ENCODE measurements at regions not wholly inside any gene's neighbourhood (a gene's known extent, or its start where the extent isn't known, plus 50 kb on each side); places are given as distances from the start of the nearest gene placed in this dataset.

DNA sequence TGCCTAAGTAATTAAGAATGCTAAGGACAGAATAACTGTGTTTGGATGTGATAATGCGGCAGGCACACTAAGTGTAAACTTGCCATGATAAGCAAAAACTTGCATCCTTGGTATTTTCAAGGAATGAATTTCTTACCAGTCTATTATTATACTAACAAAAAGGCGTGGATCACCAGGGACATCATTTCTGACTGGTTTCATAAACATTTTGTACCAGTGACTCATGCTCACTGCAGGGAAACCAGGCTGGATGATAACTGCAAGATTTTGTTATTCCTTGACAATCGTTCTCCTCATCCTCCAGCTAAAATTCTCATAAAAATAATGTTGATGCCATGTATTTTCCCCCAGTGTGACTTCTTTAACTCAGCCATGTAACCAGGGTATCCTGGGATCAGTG is 289.5 kb downstream of the CDCA7 start:
- Histone ChIP-seq H3K4me1 (ENCODE audit: control insufficient read depth, insufficient read depth, low read length, poor library complexity, severe bottlenecking) (no peaks in the 10 kb centered on the region), H3K9me3 (ENCODE audit: control insufficient read depth, low read length) (no peaks in the 10 kb centered on the region), H3K36me3 (ENCODE audit: control insufficient read depth, insufficient read depth, low read length) (no peaks in the 10 kb centered on the region), H3K27ac (ENCODE audit: low read depth, low read length, severe bottlenecking) (no peak overlapping the region), H3K4me3 (ENCODE audit: extremely low read depth, insufficient read depth, low read length, poor library complexity, severe bottlenecking) (no peak overlapping the region)
- 74 to 80% methylated on average over 2 of the region's 3 CpGs for WGBS, 2 experiments (ENCODE audit: insufficient coverage in 2 of 2)

GRCh38 chr2:173647681-173648311 is 293.1 kb downstream of the CDCA7 start:
- no peaks in the 10 kb centered on the region for H3K36me3 ChIP-seq (ENCODE audit: control insufficient read depth, insufficient read depth, low read length)
- H3K27ac ChIP-seq (ENCODE audit: low read depth, low read length, severe bottlenecking), result peak overlapping the region; percentile 17
- WGBS, 2 experiments (ENCODE audit: insufficient coverage in 2 of 2), result 77 to 85% methylated on average over 2 to 7 of the region's 8 CpGs
- no peak overlapping the region for H3K4me3 ChIP-seq (ENCODE audit: extremely low read depth, insufficient read depth, low read length, poor library complexity, severe bottlenecking)
- peaks cover under 1% of the 10 kb centered on the region for H3K4me1 ChIP-seq (ENCODE audit: control insufficient read depth, insufficient read depth, low read length, poor library complexity, severe bottlenecking)
- H3K9me3 ChIP-seq (ENCODE audit: control insufficient read depth, low read length), result peaks cover 9% of the 10 kb centered on the region

GRCh38 chr2:173648816-173649215 is 294.1 kb downstream of the CDCA7 start:
- WGBS, 2 experiments (ENCODE audit: insufficient coverage in 2 of 2), result 100% methylated on average over 1 of the region's 2 CpGs
- H3K4me3 ChIP-seq (ENCODE audit: extremely low read depth, insufficient read depth, low read length, poor library complexity, severe bottlenecking), result no peak overlapping the region
- H3K4me1 ChIP-seq (ENCODE audit: control insufficient read depth, insufficient read depth, low read length, poor library complexity, severe bottlenecking), result peaks cover 8% of the 10 kb centered on the region
- H3K27ac ChIP-seq (ENCODE audit: low read depth, low read length, severe bottlenecking), result no peak overlapping the region
- H3K9me3 ChIP-seq (ENCODE audit: control insufficient read depth, low read length), result peaks cover 9% of the 10 kb centered on the region
- no peaks in the 10 kb centered on the region for H3K36me3 ChIP-seq (ENCODE audit: control insufficient read depth, insufficient read depth, low read length)

GRCh38 chr2:173649527-173650219 is 295.0 kb downstream of the CDCA7 start:
- 83 to 92% methylated on average over 3 to 4 of the region's 9 CpGs for WGBS, 2 experiments (ENCODE audit: insufficient coverage in 2 of 2)
- no peak overlapping the region for H3K4me3 ChIP-seq (ENCODE audit: extremely low read depth, insufficient read depth, low read length, poor library complexity, severe bottlenecking)
- H3K4me1 ChIP-seq (ENCODE audit: control insufficient read depth, insufficient read depth, low read length, poor library complexity, severe bottlenecking), result peaks cover 15% of the 10 kb centered on the region
- no peaks in the 10 kb centered on the region for H3K36me3 ChIP-seq (ENCODE audit: control insufficient read depth, insufficient read depth, low read length)
- no peak overlapping the region for H3K27ac ChIP-seq (ENCODE audit: low read depth, low read length, severe bottlenecking)
- H3K9me3 ChIP-seq (ENCODE audit: control insufficient read depth, low read length), result peaks cover 9% of the 10 kb centered on the region

GRCh38 chr2:173651891-173652290 is 297.2 kb downstream of the CDCA7 start:
- WGBS, 2 experiments (ENCODE audit: insufficient coverage in 2 of 2), result no CpG with 5 or more reads among the region's 2 CpGs
- peaks cover 9% of the 10 kb centered on the region for H3K9me3 ChIP-seq (ENCODE audit: control insufficient read depth, low read length)
- H3K4me3 ChIP-seq (ENCODE audit: extremely low read depth, insufficient read depth, low read length, poor library complexity, severe bottlenecking), result no peak overlapping the region
- H3K4me1 ChIP-seq (ENCODE audit: control insufficient read depth, insufficient read depth, low read length, poor library complexity, severe bottlenecking), result peaks cover 18% of the 10 kb centered on the region
- peak overlapping the region; percentile 99 for H3K27ac ChIP-seq (ENCODE audit: low read depth, low read length, severe bottlenecking)
- H3K36me3 ChIP-seq (ENCODE audit: control insufficient read depth, insufficient read depth, low read length), result no peaks in the 10 kb centered on the region

- Histone ChIP-seq H3K9me3 (ENCODE audit: control insufficient read depth, low read length) (peaks cover 9% of the 10 kb centered on the region), H3K4me3 (ENCODE audit: extremely low read depth, insufficient read depth, low read length, poor library complexity, severe bottlenecking) (no peak overlapping the region), H3K27ac (ENCODE audit: low read depth, low read length, severe bottlenecking) (peak overlapping the region; percentile 99), H3K4me1 (ENCODE audit: control insufficient read depth, insufficient read depth, low read length, poor library complexity, severe bottlenecking) (peaks cover 18% of the 10 kb centered on the region), H3K36me3 (ENCODE audit: control insufficient read depth, insufficient read depth, low read length) (no peaks in the 10 kb centered on the region)
- WGBS, 2 experiments (ENCODE audit: insufficient coverage in 2 of 2), result 69% methylated on average over 1 of the region's 1 CpG; no CpG with 5 or more reads in 1 of the 2 experiments
Measured at GRCh38 chr2:173652311-173652710, 297.6 kb downstream of the CDCA7 start.

- H3K27ac ChIP-seq (ENCODE audit: low read depth, low read length, severe bottlenecking), result peak overlapping the region; percentile 99
- H3K36me3 ChIP-seq (ENCODE audit: control insufficient read depth, insufficient read depth, low read length), result no peaks in the 10 kb centered on the region
- H3K4me3 ChIP-seq (ENCODE audit: extremely low read depth, insufficient read depth, low read length, poor library complexity, severe bottlenecking), result no peak overlapping the region
- H3K9me3 ChIP-seq (ENCODE audit: control insufficient read depth, low read length), result peaks cover 9% of the 10 kb centered on the region
- H3K4me1 ChIP-seq (ENCODE audit: control insufficient read depth, insufficient read depth, low read length, poor library complexity, severe bottlenecking), result peaks cover 18% of the 10 kb centered on the region
- WGBS, 2 experiments (ENCODE audit: insufficient coverage in 2 of 2), result 44 to 64% methylated on average over 2 to 3 of the region's 10 CpGs
Measured at GRCh38 chr2:173652767-173653431, 298.2 kb downstream of the CDCA7 start.

GRCh38 chr2:173653432-173653805 is 298.7 kb downstream of the CDCA7 start:
- H3K4me1 ChIP-seq (ENCODE audit: control insufficient read depth, insufficient read depth, low read length, poor library complexity, severe bottlenecking), result peaks cover 18% of the 10 kb centered on the region
- H3K4me3 ChIP-seq (ENCODE audit: extremely low read depth, insufficient read depth, low read length, poor library complexity, severe bottlenecking), result no peak overlapping the region
- H3K36me3 ChIP-seq (ENCODE audit: control insufficient read depth, insufficient read depth, low read length), result no peaks in the 10 kb centered on the region
- H3K27ac ChIP-seq (ENCODE audit: low read depth, low read length, severe bottlenecking), result peak overlapping the region; percentile 99
- H3K9me3 ChIP-seq (ENCODE audit: control insufficient read depth, low read length), result peaks cover 9% of the 10 kb centered on the region
- WGBS, 2 experiments (ENCODE audit: insufficient coverage in 2 of 2), result 80 to 100% methylated on average over 1 of the region's 6 CpGs

- peaks cover 18% of the 10 kb centered on the region for H3K4me1 ChIP-seq (ENCODE audit: control insufficient read depth, insufficient read depth, low read length, poor library complexity, severe bottlenecking)
- 70 to 79% methylated on average over 5 to 6 of the region's 10 CpGs for WGBS, 2 experiments (ENCODE audit: insufficient coverage in 2 of 2)
Measured at GRCh38 chr2:173654161-173654895, 299.7 kb downstream of the CDCA7 start.

GRCh38 chr2:173654896-173655265 is 300.2 kb downstream of the CDCA7 start:
- H3K4me1 ChIP-seq (ENCODE audit: control insufficient read depth, insufficient read depth, low read length, poor library complexity, severe bottlenecking), result peaks cover 18% of the 10 kb centered on the region
- 94 to 98% methylated on average over 4 of the region's 5 CpGs for WGBS, 2 experiments (ENCODE audit: insufficient coverage in 2 of 2)
- H3K36me3 ChIP-seq (ENCODE audit: control insufficient read depth, insufficient read depth, low read length), result no peaks in the 10 kb centered on the region
- H3K4me3 ChIP-seq (ENCODE audit: extremely low read depth, insufficient read depth, low read length, poor library complexity, severe bottlenecking), result no peak overlapping the region
- no peak overlapping the region for H3K27ac ChIP-seq (ENCODE audit: low read depth, low read length, severe bottlenecking)
- H3K9me3 ChIP-seq (ENCODE audit: control insufficient read depth, low read length), result peaks cover 9% of the 10 kb centered on the region

More at GRCh38 chr2:173654161-173654895, 299.7 kb downstream of the CDCA7 start:
- H3K27ac ChIP-seq (ENCODE audit: low read depth, low read length, severe bottlenecking), result no peak overlapping the region
- no peaks in the 10 kb centered on the region for H3K36me3 ChIP-seq (ENCODE audit: control insufficient read depth, insufficient read depth, low read length)
- no peak overlapping the region for H3K4me3 ChIP-seq (ENCODE audit: extremely low read depth, insufficient read depth, low read length, poor library complexity, severe bottlenecking)
- peaks cover 9% of the 10 kb centered on the region for H3K9me3 ChIP-seq (ENCODE audit: control insufficient read depth, low read length)
